Calu3 (cell line): ENCODE measurements at regions not wholly inside any gene's neighbourhood (a gene's known extent, or its start where the extent isn't known, plus 50 kb on each side); places are given as distances from the start of the nearest gene placed in this dataset.

Experiments used
- BruUV-seq: library from RNA; stranded (reverse); fragments of 400-500 nt; replicated peaks from 2 replicates; lab custom pipeline; 2021; lab: Mats Ljungman, UMichigan
- CTCF ChIA-PET: fragments of 300-600 bp; sonication (Branson Sonifier 250); formaldehyde crosslinking; loops from one replicate; lab custom pipeline; 2022; ENCODE audit warnings: antibody characterized with exemption; lab: Charles Lee
- DNase-seq: peaks from one replicate; pipeline ENCODE4 v3.0.0; 2022
- H3K27ac Mint-ChIP-seq: one replicate; pipeline ENCODE4 v1.8.0; 2022; ENCODE audit warnings: mixed read lengths; ENCODE audit not compliant: unreplicated experiment
- H3K27me3 Mint-ChIP-seq: one replicate; pipeline ENCODE4 v1.8.0; 2022; ENCODE audit warnings: mixed read lengths; ENCODE audit not compliant: unreplicated experiment
- H3K36me3 Mint-ChIP-seq: one replicate; pipeline ENCODE4 v1.8.0; 2022; ENCODE audit warnings: mild to moderate bottlenecking, moderate library complexity, mixed read lengths; ENCODE audit not compliant: insufficient read depth, unreplicated experiment
- H3K4me1 Mint-ChIP-seq: one replicate; pipeline ENCODE4 v1.8.0; 2022; ENCODE audit warnings: mild to moderate bottlenecking, low read depth, mixed read lengths; ENCODE audit not compliant: unreplicated experiment
- H3K4me3 Mint-ChIP-seq: one replicate; pipeline ENCODE4 v1.8.0; 2022; ENCODE audit warnings: mild to moderate bottlenecking, low read depth, moderate library complexity, mixed read lengths; ENCODE audit not compliant: unreplicated experiment
- H3K9me3 Mint-ChIP-seq: one replicate; pipeline ENCODE4 v1.8.0; 2022; ENCODE audit warnings: low read depth, mixed read lengths; ENCODE audit not compliant: unreplicated experiment
- intact Hi-C: fragments of 100-400 bp; cut with micrococcal nuclease; formaldehyde crosslinking; loops from one replicate; pipeline ENCODE4 v1.10.0; 2022; ENCODE audit not compliant: unreplicated experiment
- TF ChIP-seq, protein P1 (sequence below): fragments of 200-600 bp; IDR thresholded peaks from one replicate; pipeline ENCODE4 v1.8.0; 2022; ENCODE audit warnings: antibody characterized with exemption; ENCODE audit not compliant: unreplicated experiment

DNA sequence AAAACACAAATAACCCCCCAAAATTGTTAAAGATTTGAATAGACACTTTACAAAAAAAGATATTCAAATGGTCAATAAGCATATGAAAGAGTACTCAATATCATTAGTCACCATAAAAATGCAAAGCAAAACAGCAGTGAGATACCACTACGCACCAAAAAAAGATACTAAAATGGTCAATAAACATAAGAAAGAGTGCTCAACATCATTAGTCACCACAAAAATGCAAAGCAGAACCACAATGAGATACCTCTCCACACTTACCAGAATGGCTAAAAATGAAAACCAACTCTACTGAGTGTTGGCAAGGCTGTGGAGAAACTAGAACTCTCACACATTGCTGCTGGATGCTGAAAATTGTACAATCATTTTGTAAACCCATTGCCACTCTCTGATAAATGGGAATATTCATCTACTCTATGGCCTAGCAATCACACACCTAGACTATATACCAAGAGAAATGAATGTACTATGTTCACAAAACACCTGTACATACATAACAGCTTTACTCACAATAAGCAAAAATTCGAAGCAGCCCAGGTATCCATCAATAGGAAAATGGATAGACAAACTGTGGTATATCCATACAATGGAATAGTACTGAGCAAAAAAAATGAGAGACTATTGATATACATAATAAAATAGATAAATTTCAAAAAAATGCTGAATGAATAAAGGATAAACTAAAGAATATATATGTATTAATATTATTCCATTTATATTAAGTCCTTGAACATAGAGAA is 205.0 kb upstream of the DAPK1 start:
- Mint-ChIP-seq H3K4me3 (no peak overlapping the region), H3K4me1 (no peaks in the 10 kb centered on the region), H3K9me3 (no peaks in the 10 kb centered on the region), H3K36me3 (no peaks in the 10 kb centered on the region), H3K27me3 (peaks cover 30% of the 10 kb centered on the region), H3K27ac (no peak overlapping the region)
- intact Hi-C loops, result no loop called here
- DNase-seq, result no peak
- BruUV-seq, result no TSS peak
- TF ChIP-seq, protein P1, sequence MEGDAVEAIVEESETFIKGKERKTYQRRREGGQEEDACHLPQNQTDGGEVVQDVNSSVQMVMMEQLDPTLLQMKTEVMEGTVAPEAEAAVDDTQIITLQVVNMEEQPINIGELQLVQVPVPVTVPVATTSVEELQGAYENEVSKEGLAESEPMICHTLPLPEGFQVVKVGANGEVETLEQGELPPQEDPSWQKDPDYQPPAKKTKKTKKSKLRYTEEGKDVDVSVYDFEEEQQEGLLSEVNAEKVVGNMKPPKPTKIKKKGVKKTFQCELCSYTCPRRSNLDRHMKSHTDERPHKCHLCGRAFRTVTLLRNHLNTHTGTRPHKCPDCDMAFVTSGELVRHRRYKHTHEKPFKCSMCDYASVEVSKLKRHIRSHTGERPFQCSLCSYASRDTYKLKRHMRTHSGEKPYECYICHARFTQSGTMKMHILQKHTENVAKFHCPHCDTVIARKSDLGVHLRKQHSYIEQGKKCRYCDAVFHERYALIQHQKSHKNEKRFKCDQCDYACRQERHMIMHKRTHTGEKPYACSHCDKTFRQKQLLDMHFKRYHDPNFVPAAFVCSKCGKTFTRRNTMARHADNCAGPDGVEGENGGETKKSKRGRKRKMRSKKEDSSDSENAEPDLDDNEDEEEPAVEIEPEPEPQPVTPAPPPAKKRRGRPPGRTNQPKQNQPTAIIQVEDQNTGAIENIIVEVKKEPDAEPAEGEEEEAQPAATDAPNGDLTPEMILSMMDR, result no peak
- CTCF ChIA-PET, result no interaction called here

GRCh38 chr9:87294126-87294525 is 203.5 kb upstream of the DAPK1 start:
- no TSS peak for BruUV-seq
- no peaks in the 10 kb centered on the region for H3K9me3 Mint-ChIP-seq
- H3K27ac Mint-ChIP-seq, result no peak overlapping the region
- no peaks in the 10 kb centered on the region for H3K36me3 Mint-ChIP-seq
- TF ChIP-seq, protein P1, result no peak
- no peak for DNase-seq
- intact Hi-C loops, result no loop called here
- H3K4me1 Mint-ChIP-seq, result no peaks in the 10 kb centered on the region
- no peak overlapping the region for H3K4me3 Mint-ChIP-seq
- peaks cover 45% of the 10 kb centered on the region for H3K27me3 Mint-ChIP-seq
- CTCF ChIA-PET, result no interaction called here

DNA sequence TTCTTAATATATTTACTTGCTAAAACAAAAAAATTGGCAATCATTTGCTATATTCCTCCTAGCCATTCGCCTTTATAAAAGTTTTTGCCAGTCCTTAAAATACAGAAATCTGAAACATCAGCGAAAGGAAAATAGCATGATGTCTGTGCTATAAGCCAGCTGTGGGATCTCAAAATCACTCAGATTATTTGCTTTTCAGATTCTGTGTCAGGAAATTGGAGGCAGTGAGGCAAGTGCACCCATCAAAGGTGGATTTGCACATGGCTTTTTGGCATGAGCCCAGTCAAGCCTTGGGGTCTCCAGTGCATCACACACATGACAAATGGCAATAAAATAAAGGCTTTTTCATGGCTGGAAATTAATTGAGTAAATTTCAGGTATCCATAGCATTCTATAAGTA is 196.8 kb upstream of the DAPK1 start:
- CTCF ChIA-PET, result no interaction called here
- BruUV-seq, result no TSS peak
- Mint-ChIP-seq H3K27me3 (peaks cover 80% of the 10 kb centered on the region), H3K9me3 (no peaks in the 10 kb centered on the region), H3K4me1 (no peaks in the 10 kb centered on the region), H3K36me3 (no peaks in the 10 kb centered on the region), H3K27ac (no peak overlapping the region), H3K4me3 (no peak overlapping the region)
- no peak for DNase-seq
- intact Hi-C loops, result no loop called here
- TF ChIP-seq, protein P1, result no peak

- no peaks in the 10 kb centered on the region for H3K36me3 Mint-ChIP-seq
- no peak overlapping the region for H3K27ac Mint-ChIP-seq
- no TSS peak for BruUV-seq
- TF ChIP-seq, protein P1, result no peak
- CTCF ChIA-PET, result no interaction called here
- no peak for DNase-seq
- peaks cover 77% of the 10 kb centered on the region for H3K27me3 Mint-ChIP-seq
- intact Hi-C loops, result no loop called here
- no peaks in the 10 kb centered on the region for H3K9me3 Mint-ChIP-seq
- H3K4me1 Mint-ChIP-seq, result no peaks in the 10 kb centered on the region
- H3K4me3 Mint-ChIP-seq, result no peak overlapping the region
These were observed 196.3 kb upstream of the DAPK1 start for GRCh38 chr9:87301371-87301770.
